ENCODE measurements at regions not wholly inside any gene's neighbourhood (a gene's known extent, or its start where the extent isn't known, plus 50 kb on each side); places are given as distances from the start of the nearest gene placed in this dataset.

GRCh38 chr6:92468066-92468465, 951.3 kb downstream of the EPHA7 start:
- Histone ChIP-seq H4K5ac (ENCODE audit: insufficient read length, low read depth, low read length) (no peak overlapping the region), H3K9me3 (ENCODE audit: insufficient read depth in 2 of 2, low read depth in 1 of 2, low read length in 1 of 2) (peaks cover 3 to 9% of the 10 kb centered on the region in 2 experiments; a peak in 2 of 4 replicates), H3K4me3 (ENCODE audit: extremely low read depth in 1 of 4, insufficient read depth in 2 of 4, low read depth in 3 of 4, low read length in 4 of 4) (no peak overlapping the region), H2AK5ac (ENCODE audit: low read depth, low read length) (no peak overlapping the region), H4K8ac (ENCODE audit: extremely low read depth, insufficient read depth, low read length) (no peak overlapping the region), H3K4me2 (ENCODE audit: insufficient read depth in 1 of 2, low read depth in 2 of 2, low read length in 2 of 2) (no peak overlapping the region), H3K23ac (ENCODE audit: insufficient read length) (no peak overlapping the region), H3K79me2 (ENCODE audit: control insufficient read depth in 1 of 2, insufficient read depth in 2 of 2, low read length in 2 of 2) (no peaks in the 10 kb centered on the region), H3K56ac (replicated peaks; ENCODE audit: insufficient read length, low read depth, low read length) (no peak overlapping the region), H2BK12ac (ENCODE audit: low read depth, low read length) (no peak overlapping the region), H3K14ac (ENCODE audit: insufficient read length) (no peak overlapping the region), H2BK15ac (ENCODE audit: low read length) (no peak overlapping the region), H3K4ac (replicated peaks; ENCODE audit: insufficient read length, low read depth, low read length) (no peak overlapping the region), H2BK20ac (ENCODE audit: low read length) (no peak overlapping the region), H3K4me1 (replicated peaks in 1 of 4; ENCODE audit: control insufficient read depth in 3 of 4, insufficient read depth in 4 of 4, low read length in 3 of 4) (no peaks in the 10 kb centered on the region), H2AFZ (ENCODE audit: low read length) (no peak overlapping the region), H3K18ac (ENCODE audit: extremely low read depth, low read length) (no peak overlapping the region), H2BK5ac (ENCODE audit: low read depth, low read length) (no peak overlapping the region), H3K9ac (replicated peaks in 1 of 4; ENCODE audit: extremely low read depth in 1 of 4, low read depth in 3 of 4, low read length in 3 of 4) (no peak overlapping the region), H3K79me1 (ENCODE audit: low read depth, low read length) (no peaks in the 10 kb centered on the region), H2BK120ac (replicated peaks; ENCODE audit: low read depth, low read length) (no peak overlapping the region), H4K91ac (replicated peaks; ENCODE audit: insufficient read length, low read length) (no peak overlapping the region), H3K23me2 (ENCODE audit: low read depth, low read length) (no peaks in the 10 kb centered on the region), H3K27ac (ENCODE audit: low read depth, low read length) (no peak overlapping the region), H3K27me3 (replicated peaks in 1 of 4; ENCODE audit: control insufficient read depth in 3 of 4, extremely low read depth in 1 of 4, insufficient read depth in 3 of 4, low read length in 3 of 4) (no peaks in the 10 kb centered on the region), H4K20me1 (replicated peaks in 1 of 2; ENCODE audit: control insufficient read depth in 1 of 2, insufficient read depth in 2 of 2, low read length in 2 of 2) (no peaks in the 10 kb centered on the region), H3K36me3 (ENCODE audit: control insufficient read depth in 2 of 4, insufficient read depth in 4 of 4, low read length in 3 of 4) (no peaks in the 10 kb centered on the region; a peak in 1 of 8 replicates)
- no peak for DNase-seq (ENCODE audit: low read depth in 1 of 2, low spot score in 2 of 2)
- CTCF ChIA-PET (ENCODE audit: partially characterized antibody) = no interaction called here
- POLR2A ChIA-PET (ENCODE audit: partially characterized antibody) = no interaction called here
- FAIRE-seq = no peak
- no peak for TF ChIP-seq ATF2 (IDR thresholded peaks at IDR 0.05; ENCODE audit: low read length)
- no peak for TF ChIP-seq SP2 (IDR thresholded peaks at IDR 0.05; ENCODE audit: low read length)
- TF ChIP-seq GABPA (IDR thresholded peaks at IDR 0.05; ENCODE audit: borderline replicate concordance, insufficient read depth, low read length) = no peak
- TF ChIP-seq CBX5 (IDR thresholded peaks at IDR 0.05; ENCODE audit: low read depth, low read length) = no peak
- TF ChIP-seq EP300 (IDR thresholded peaks at IDR 0.05; ENCODE audit: borderline replicate concordance in 1 of 2, low read depth in 2 of 2, low read length in 2 of 2) = no peak
- no peak for TF ChIP-seq ZNF274 (IDR thresholded peaks at IDR 0.05; ENCODE audit: borderline replicate concordance, extremely low read depth, low read length)
- no peak for TF ChIP-seq HDAC2 (IDR thresholded peaks at IDR 0.05; ENCODE audit: borderline replicate concordance in 1 of 2, low read depth in 2 of 2, low read length in 2 of 2)
- TF ChIP-seq ATF3 (IDR thresholded peaks at IDR 0.05; ENCODE audit: insufficient read depth, low read depth, low read length) = no peak
- no peak for TF ChIP-seq CTCF (IDR thresholded peaks at IDR 0.05; ENCODE audit: control extremely low read depth in 1 of 3, insufficient read depth in 1 of 3, low read depth in 1 of 3, low read length in 3 of 3)
- TF ChIP-seq ASH2L (IDR thresholded peaks at IDR 0.05; ENCODE audit: low read length) = no peak

Measured in H1 (cell line).